ENCODE measurements at regions not wholly inside any gene's neighbourhood (a gene's known extent, or its start where the extent isn't known, plus 50 kb on each side); places are given as distances from the start of the nearest gene placed in this dataset.

DNA sequence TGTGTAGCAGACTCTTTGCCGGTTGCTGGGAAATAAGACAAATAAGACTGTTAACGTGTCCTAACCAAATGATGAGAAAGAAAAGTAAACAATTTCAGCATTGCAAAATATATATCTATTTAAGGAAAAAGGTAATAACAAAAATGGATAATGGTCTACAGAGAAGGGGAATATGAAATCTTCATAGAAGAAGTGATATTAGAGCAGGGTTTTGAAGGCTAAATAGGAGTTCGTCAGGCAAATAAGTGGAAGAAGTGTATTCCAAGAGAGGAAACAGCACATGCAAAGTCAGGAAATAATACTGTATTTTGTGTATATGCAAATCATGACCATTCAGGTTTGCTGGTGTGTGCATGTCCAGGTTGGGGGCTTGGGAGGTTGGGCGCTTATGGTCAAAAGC lies 55.3 kb upstream of the OSBPL3 start:
- TF ChIP-seq, protein P1, sequence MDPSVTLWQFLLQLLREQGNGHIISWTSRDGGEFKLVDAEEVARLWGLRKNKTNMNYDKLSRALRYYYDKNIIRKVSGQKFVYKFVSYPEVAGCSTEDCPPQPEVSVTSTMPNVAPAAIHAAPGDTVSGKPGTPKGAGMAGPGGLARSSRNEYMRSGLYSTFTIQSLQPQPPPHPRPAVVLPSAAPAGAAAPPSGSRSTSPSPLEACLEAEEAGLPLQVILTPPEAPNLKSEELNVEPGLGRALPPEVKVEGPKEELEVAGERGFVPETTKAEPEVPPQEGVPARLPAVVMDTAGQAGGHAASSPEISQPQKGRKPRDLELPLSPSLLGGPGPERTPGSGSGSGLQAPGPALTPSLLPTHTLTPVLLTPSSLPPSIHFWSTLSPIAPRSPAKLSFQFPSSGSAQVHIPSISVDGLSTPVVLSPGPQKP (IDR thresholded peaks at IDR 0.05; ENCODE audit: borderline replicate concordance, low read depth, low read length), result no peak
- TF ChIP-seq, protein P2, sequence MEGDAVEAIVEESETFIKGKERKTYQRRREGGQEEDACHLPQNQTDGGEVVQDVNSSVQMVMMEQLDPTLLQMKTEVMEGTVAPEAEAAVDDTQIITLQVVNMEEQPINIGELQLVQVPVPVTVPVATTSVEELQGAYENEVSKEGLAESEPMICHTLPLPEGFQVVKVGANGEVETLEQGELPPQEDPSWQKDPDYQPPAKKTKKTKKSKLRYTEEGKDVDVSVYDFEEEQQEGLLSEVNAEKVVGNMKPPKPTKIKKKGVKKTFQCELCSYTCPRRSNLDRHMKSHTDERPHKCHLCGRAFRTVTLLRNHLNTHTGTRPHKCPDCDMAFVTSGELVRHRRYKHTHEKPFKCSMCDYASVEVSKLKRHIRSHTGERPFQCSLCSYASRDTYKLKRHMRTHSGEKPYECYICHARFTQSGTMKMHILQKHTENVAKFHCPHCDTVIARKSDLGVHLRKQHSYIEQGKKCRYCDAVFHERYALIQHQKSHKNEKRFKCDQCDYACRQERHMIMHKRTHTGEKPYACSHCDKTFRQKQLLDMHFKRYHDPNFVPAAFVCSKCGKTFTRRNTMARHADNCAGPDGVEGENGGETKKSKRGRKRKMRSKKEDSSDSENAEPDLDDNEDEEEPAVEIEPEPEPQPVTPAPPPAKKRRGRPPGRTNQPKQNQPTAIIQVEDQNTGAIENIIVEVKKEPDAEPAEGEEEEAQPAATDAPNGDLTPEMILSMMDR (conservative IDR thresholded peaks at IDR 0.05; ENCODE audit: low read depth, low read length), result no peak
- no peak for TF ChIP-seq CEBPB (IDR thresholded peaks at IDR 0.05; ENCODE audit: low read depth, low read length)
- no peak for TF ChIP-seq POLR2A (IDR thresholded peaks at IDR 0.05; ENCODE audit: low read depth, low read length)
- TF ChIP-seq RCOR1 (IDR thresholded peaks at IDR 0.05; ENCODE audit: insufficient replicate concordance, low read length), result no peak
- no peak for TF ChIP-seq RAD21 (IDR thresholded peaks at IDR 0.05; ENCODE audit: low read length)
- no peak for TF ChIP-seq CHD1 (IDR thresholded peaks at IDR 0.05; ENCODE audit: low read depth, low read length)
